ENCODE measurements at regions not wholly inside any gene's neighbourhood (a gene's known extent, or its start where the extent isn't known, plus 50 kb on each side); places are given as distances from the start of the nearest gene placed in this dataset.

GRCh38 chr7:122219253-122219865 lies 75.3 kb upstream of the AASS start:
- H2AFZ ChIP-seq (ENCODE audit: insufficient read depth, low read length, poor library complexity): no peak overlapping the region
- no peak overlapping the region for H4K91ac ChIP-seq (ENCODE audit: low read depth, low read length)
- H3K79me2 ChIP-seq (ENCODE audit: control insufficient read depth, insufficient read depth, low read length, poor library complexity): no peaks in the 10 kb centered on the region
- no peak overlapping the region for H3K18ac ChIP-seq (ENCODE audit: low read length)
- H3K9ac ChIP-seq (ENCODE audit: low read length): no peak overlapping the region
- no peak overlapping the region for H3K23ac ChIP-seq (ENCODE audit: low read length)
- H4K12ac ChIP-seq (ENCODE audit: low read depth, low read length): no peak overlapping the region
- H3K4me1 ChIP-seq (ENCODE audit: control insufficient read depth in 1 of 2, insufficient read depth in 2 of 2, low read length in 2 of 2): no peaks in the 10 kb centered on the region
- H3K4me3 ChIP-seq (ENCODE audit: low read depth, low read length): no peak overlapping the region
- H3K14ac ChIP-seq (ENCODE audit: low read length): no peak overlapping the region
- H3K4me2 ChIP-seq (ENCODE audit: low read length): no peak overlapping the region
- H3K9me3 ChIP-seq (ENCODE audit: insufficient read depth, low read depth, low read length): no peaks in the 10 kb centered on the region
- H3K4ac ChIP-seq (ENCODE audit: low read depth, low read length): no peak overlapping the region
- H3K27ac ChIP-seq (ENCODE audit: low read depth, low read length): no peak overlapping the region
- no peak overlapping the region for H2BK120ac ChIP-seq (ENCODE audit: insufficient read depth, low read length, poor library complexity)
- peak in 1 of 2 donors; percentile 73 for DNase-seq
- no peaks in the 10 kb centered on the region for H3K79me1 ChIP-seq (ENCODE audit: low read length)
- no peak overlapping the region for H2BK5ac ChIP-seq (ENCODE audit: low read depth, low read length, poor library complexity)
- no peaks in the 10 kb centered on the region for H3K27me3 ChIP-seq (ENCODE audit: insufficient read depth, low read length)
- H2BK12ac ChIP-seq (ENCODE audit: low read length): no peak overlapping the region
- H2AK5ac ChIP-seq (ENCODE audit: low read length): no peak overlapping the region
- H3K36me3 ChIP-seq (ENCODE audit: control insufficient read depth in 1 of 2, insufficient read depth in 2 of 2, low read length in 2 of 2): no peaks in the 10 kb centered on the region
- no peak overlapping the region for H4K8ac ChIP-seq (ENCODE audit: low read depth, low read length)

GRCh38 chr7:122217125-122217524 lies 73.1 kb upstream of the AASS start:
- H4K8ac ChIP-seq (ENCODE audit: low read depth, low read length): no peak overlapping the region

DNA sequence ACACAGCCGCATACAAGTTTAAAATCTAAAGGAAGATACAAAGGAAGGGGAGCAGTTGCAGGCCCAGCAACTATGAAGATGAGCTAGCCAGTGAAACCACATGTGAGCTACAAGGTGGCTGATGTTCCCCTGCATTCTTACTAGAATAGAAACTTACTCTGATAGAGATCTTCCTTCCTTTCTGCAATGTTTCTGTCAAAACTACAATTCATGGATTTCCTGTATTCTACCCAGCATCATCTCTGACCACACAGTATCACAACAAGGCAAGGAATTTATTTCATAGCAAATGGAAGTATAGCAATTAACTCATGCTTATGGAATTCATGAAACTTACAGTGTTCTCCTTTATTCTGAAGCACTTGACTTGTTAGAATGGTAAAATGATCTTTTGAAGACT lies 68.7 kb upstream of the AASS start:
- no peak overlapping the region for H3K23ac ChIP-seq (ENCODE audit: low read length)
- no peaks in the 10 kb centered on the region for H3K27me3 ChIP-seq (ENCODE audit: insufficient read depth, low read length)
- no peak overlapping the region for H2BK120ac ChIP-seq (ENCODE audit: insufficient read depth, low read length, poor library complexity)
- H2BK5ac ChIP-seq (ENCODE audit: low read depth, low read length, poor library complexity): no peak overlapping the region
- no peak overlapping the region for H4K12ac ChIP-seq (ENCODE audit: low read depth, low read length)
- H3K9me3 ChIP-seq (ENCODE audit: insufficient read depth, low read depth, low read length): no peaks in the 10 kb centered on the region
- no peaks in the 10 kb centered on the region for H3K79me2 ChIP-seq (ENCODE audit: control insufficient read depth, insufficient read depth, low read length, poor library complexity)
- H3K4me1 ChIP-seq (ENCODE audit: control insufficient read depth in 1 of 2, insufficient read depth in 2 of 2, low read length in 2 of 2): no peaks in the 10 kb centered on the region
- peak in 1 of 2 donors; percentile 50 for DNase-seq
- WGBS (ENCODE audit: extremely low coverage, insufficient coverage, insufficient read length): no CpG with 5 or more reads among the region's 1 CpG
- H3K9ac ChIP-seq (ENCODE audit: low read length): no peak overlapping the region
- no peak overlapping the region for H3K27ac ChIP-seq (ENCODE audit: low read depth, low read length)
- H2BK12ac ChIP-seq (ENCODE audit: low read length): no peak overlapping the region
- H3K79me1 ChIP-seq (ENCODE audit: low read length): no peaks in the 10 kb centered on the region
- no peak overlapping the region for H2AFZ ChIP-seq (ENCODE audit: insufficient read depth, low read length, poor library complexity)
- H2AK5ac ChIP-seq (ENCODE audit: low read length): no peak overlapping the region
- no peak overlapping the region for H3K4me3 ChIP-seq (ENCODE audit: low read depth, low read length)
- no peak overlapping the region for H3K4me2 ChIP-seq (ENCODE audit: low read length)
- H3K36me3 ChIP-seq (ENCODE audit: control insufficient read depth in 1 of 2, insufficient read depth in 2 of 2, low read length in 2 of 2): no peaks in the 10 kb centered on the region
- H3K14ac ChIP-seq (ENCODE audit: low read length): no peak overlapping the region
- H4K8ac ChIP-seq (ENCODE audit: low read depth, low read length): no peak overlapping the region
- H3K4ac ChIP-seq (ENCODE audit: low read depth, low read length): no peak overlapping the region
- H3K18ac ChIP-seq (ENCODE audit: low read length): no peak overlapping the region
- H4K91ac ChIP-seq (ENCODE audit: low read depth, low read length): no peak overlapping the region

More at GRCh38 chr7:122217125-122217524, 73.1 kb upstream of the AASS start:
- Histone ChIP-seq H3K9me3 (ENCODE audit: insufficient read depth, low read depth, low read length) (no peaks in the 10 kb centered on the region), H3K4ac (ENCODE audit: low read depth, low read length) (no peak overlapping the region), H4K91ac (ENCODE audit: low read depth, low read length) (no peak overlapping the region), H3K4me3 (ENCODE audit: low read depth, low read length) (no peak overlapping the region), H3K4me1 (ENCODE audit: control insufficient read depth in 1 of 2, insufficient read depth in 2 of 2, low read length in 2 of 2) (no peaks in the 10 kb centered on the region), H3K9ac (ENCODE audit: low read length) (no peak overlapping the region), H3K79me1 (ENCODE audit: low read length) (no peaks in the 10 kb centered on the region), H3K4me2 (ENCODE audit: low read length) (no peak overlapping the region), H2BK12ac (ENCODE audit: low read length) (no peak overlapping the region), H2BK5ac (ENCODE audit: low read depth, low read length, poor library complexity) (no peak overlapping the region), H3K14ac (ENCODE audit: low read length) (no peak overlapping the region), H3K27ac (ENCODE audit: low read depth, low read length) (no peak overlapping the region), H3K27me3 (ENCODE audit: insufficient read depth, low read length) (no peaks in the 10 kb centered on the region), H2AK5ac (ENCODE audit: low read length) (no peak overlapping the region), H3K79me2 (ENCODE audit: control insufficient read depth, insufficient read depth, low read length, poor library complexity) (no peaks in the 10 kb centered on the region), H3K23ac (ENCODE audit: low read length) (no peak overlapping the region), H3K36me3 (ENCODE audit: control insufficient read depth in 1 of 2, insufficient read depth in 2 of 2, low read length in 2 of 2) (no peaks in the 10 kb centered on the region), H2AFZ (ENCODE audit: insufficient read depth, low read length, poor library complexity) (no peak overlapping the region), H4K12ac (ENCODE audit: low read depth, low read length) (no peak overlapping the region), H3K18ac (ENCODE audit: low read length) (no peak overlapping the region), H2BK120ac (ENCODE audit: insufficient read depth, low read length, poor library complexity) (no peak overlapping the region)
- DNase-seq: peak in 1 of 2 donors; percentile 60
- no CpG with 5 or more reads among the region's 3 CpGs for WGBS (ENCODE audit: extremely low coverage, insufficient coverage, insufficient read length)

DNA sequence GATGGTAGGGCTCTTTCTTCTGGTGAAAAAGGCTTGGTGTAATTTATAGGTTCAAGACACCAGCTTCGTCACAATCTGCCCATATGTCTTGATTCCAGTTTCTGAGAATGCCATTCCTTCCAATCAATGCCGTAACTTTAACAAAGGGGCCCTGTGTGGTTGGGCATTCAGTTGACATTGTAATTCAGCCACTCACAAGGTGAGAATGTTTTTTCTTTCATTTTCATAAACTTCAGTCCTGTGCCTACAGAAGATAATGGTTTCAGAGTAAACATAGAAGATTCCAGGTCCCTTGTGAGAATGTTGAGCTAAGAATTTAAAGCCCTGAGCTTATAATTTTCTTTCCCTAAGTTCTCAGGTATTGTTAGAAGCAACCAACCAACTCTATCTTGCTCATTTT lies 67.3 kb upstream of the AASS start:
- Histone ChIP-seq H3K27me3 (ENCODE audit: insufficient read depth, low read length) (no peaks in the 10 kb centered on the region), H4K91ac (ENCODE audit: low read depth, low read length) (no peak overlapping the region), H3K23ac (ENCODE audit: low read length) (no peak overlapping the region), H3K79me2 (ENCODE audit: control insufficient read depth, insufficient read depth, low read length, poor library complexity) (no peaks in the 10 kb centered on the region), H4K12ac (ENCODE audit: low read depth, low read length) (no peak overlapping the region), H3K18ac (ENCODE audit: low read length) (no peak overlapping the region), H2BK120ac (ENCODE audit: insufficient read depth, low read length, poor library complexity) (no peak overlapping the region), H4K8ac (ENCODE audit: low read depth, low read length) (no peak overlapping the region), H2BK12ac (ENCODE audit: low read length) (no peak overlapping the region), H2AFZ (ENCODE audit: insufficient read depth, low read length, poor library complexity) (no peak overlapping the region), H3K4me3 (ENCODE audit: low read depth, low read length) (no peak overlapping the region), H3K4ac (ENCODE audit: low read depth, low read length) (no peak overlapping the region), H3K4me1 (ENCODE audit: control insufficient read depth in 1 of 2, insufficient read depth in 2 of 2, low read length in 2 of 2) (no peaks in the 10 kb centered on the region), H3K9me3 (ENCODE audit: insufficient read depth, low read depth, low read length) (no peaks in the 10 kb centered on the region), H2BK5ac (ENCODE audit: low read depth, low read length, poor library complexity) (no peak overlapping the region), H3K27ac (ENCODE audit: low read depth, low read length) (no peak overlapping the region), H3K36me3 (ENCODE audit: control insufficient read depth in 1 of 2, insufficient read depth in 2 of 2, low read length in 2 of 2) (no peaks in the 10 kb centered on the region), H3K79me1 (ENCODE audit: low read length) (no peaks in the 10 kb centered on the region), H3K14ac (ENCODE audit: low read length) (no peak overlapping the region), H3K9ac (ENCODE audit: low read length) (no peak overlapping the region), H3K4me2 (ENCODE audit: low read length) (no peak overlapping the region), H2AK5ac (ENCODE audit: low read length) (no peak overlapping the region)
- no CpG with 5 or more reads among the region's 2 CpGs for WGBS (ENCODE audit: extremely low coverage, insufficient coverage, insufficient read length)
- DNase-seq: no peak

All from trophoblast cell (in vitro differentiated cells and primary cell).